Stomach (tissue), 8 donors: ENCODE measurements at regions not wholly inside any gene's neighbourhood (a gene's known extent, or its start where the extent isn't known, plus 50 kb on each side); places are given as distances from the start of the nearest gene placed in this dataset.

ENCODE experiments used
- DNase-seq, 2 donors: peaks; one replicate each; pipeline versions ENCODE4 v3.0.0 to v3.0.0-alpha.2; 2013 to 2019
- H3K27ac ChIP-seq, 5 donors: fragments of 200-600 bp in 4 of 5; sonication (generic) in 4 of 5; one replicate each; pipeline ENCODE4 v1.5.1; 2013 to 2019; ENCODE audit warnings: mild to moderate bottlenecking in 1 of 5, moderate library complexity in 1 of 5
- H3K27me3 ChIP-seq, 3 donors: fragments of 200-600 bp; sonication (generic); one replicate each; pipeline ENCODE4 v1.5.1; 2017 to 2019; ENCODE audit warnings: mixed run types in 1 of 3
- H3K36me3 ChIP-seq, 4 donors: fragments of 200-600 bp; sonication (generic); 1 replicate in 3 of 4; 2 replicates in 1 of 4; pipeline ENCODE4 v1.5.1; 2016 to 2019
- H3K4me1 ChIP-seq, 4 donors: fragments of 200-600 bp; sonication (generic); one replicate each; pipeline ENCODE4 v1.5.1; 2016 to 2019
- H3K4me3 ChIP-seq, 4 donors: fragments of 200-600 bp; sonication (generic) in 3 of 4; one replicate each; pipeline ENCODE4 v1.5.1; 2016 to 2019; ENCODE audit warnings: mild to moderate bottlenecking in 1 of 4
- H3K9me3 ChIP-seq, 4 donors: fragments of 200-600 bp; sonication (generic); one replicate each; pipeline ENCODE4 v1.5.1; 2016 to 2019
- CTCF ChIP-seq, 7 experiments: fragments of 450-650 bp in 4 of 7; fragments of 200-600 bp in 3 of 7; sonication (generic) in 3 of 7; IDR thresholded peaks; one replicate each; pipeline ENCODE4 v1.5.1; 2016 to 2019; ENCODE audit warnings: antibody characterized with exemption in 7 of 7, control low read depth in 2 of 7, mild to moderate bottlenecking in 1 of 7
- EP300 ChIP-seq: sonication (generic); formaldehyde crosslinking; IDR thresholded peaks from one replicate; pipeline ENCODE4 v1.6.1; 2017; ENCODE audit warnings: antibody characterized with exemption
- POLR2A ChIP-seq, 4 donors: fragments of 450-650 bp; IDR thresholded peaks; one replicate each; pipeline ENCODE4 v1.6.1; 2016; ENCODE audit warnings: antibody characterized with exemption in 4 of 4, control low read depth in 2 of 4, mild to moderate bottlenecking in 1 of 4, moderate library complexity in 1 of 4
- POLR2AphosphoS5 ChIP-seq, 3 donors: sonication (generic); formaldehyde crosslinking; IDR thresholded peaks; one replicate each; pipeline ENCODE4 v1.6.1; 2016; ENCODE audit warnings: antibody characterized with exemption in 3 of 3
- WGBS, 5 donors: extraction: QIAGEN DNeasy Blood & Tissue Kit in 3 of 5; methylation state at CpG; one replicate each; pipeline versions ENCODE4 v1.1.5 to v1.1.7; 2013 to 2018; 5-methylcytosine and 5-hydroxymethylcytosine counted together
- intact Hi-C: fragments of 100-400 bp; cut with DNase I; formaldehyde crosslinking; loops from one replicate; pipeline ENCODE4 v1.15.1; 2023; ENCODE audit warnings: low total_unique reads
- donor health status: healthy with polysubstance abuse.
- donor health status: Bipolar disorder and iron deficiency.
- donor health status: healthy.

DNA sequence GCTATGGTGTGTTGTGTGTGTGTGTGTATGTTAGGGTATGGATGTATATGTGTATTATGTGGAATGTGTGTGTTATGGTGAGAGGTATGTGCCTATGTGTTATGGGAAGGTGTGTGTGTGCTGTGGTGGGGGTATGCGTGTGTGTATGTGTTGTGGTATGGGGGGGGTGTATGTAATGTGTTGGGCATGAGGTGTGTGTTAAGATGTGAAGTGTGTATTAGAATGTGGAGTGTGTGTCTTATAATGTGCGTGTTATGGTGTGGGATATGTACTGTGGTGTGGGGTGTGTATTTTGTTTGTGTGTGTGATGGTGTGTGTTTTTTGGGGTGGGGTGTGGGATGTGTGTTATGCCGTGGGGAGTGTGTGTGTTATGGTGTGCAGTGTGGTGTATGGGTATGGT is 242.5 kb downstream of the RHOU start:
- no peaks in the 10 kb centered on the region for H3K9me3 ChIP-seq
- 88 to 96% (median 94%) methylated on average over 3 of the region's 3 CpGs for WGBS, 5 donors
- H3K27ac ChIP-seq = peak overlapping the region in 1 of 5 donors; percentile 78
- intact Hi-C loops = no loop called here
- H3K4me3 ChIP-seq = no peak overlapping the region
- H3K36me3 ChIP-seq = no peaks in the 10 kb centered on the region
- H3K27me3 ChIP-seq = no peaks in the 10 kb centered on the region
- H3K4me1 ChIP-seq = peaks cover 9 to 19% (median 13%) of the 10 kb centered on the region in 4 donors
- TF ChIP-seq CTCF (IDR thresholded peaks at IDR 0.05) (no peak), EP300 (no peak)
- no peak for DNase-seq

DNA sequence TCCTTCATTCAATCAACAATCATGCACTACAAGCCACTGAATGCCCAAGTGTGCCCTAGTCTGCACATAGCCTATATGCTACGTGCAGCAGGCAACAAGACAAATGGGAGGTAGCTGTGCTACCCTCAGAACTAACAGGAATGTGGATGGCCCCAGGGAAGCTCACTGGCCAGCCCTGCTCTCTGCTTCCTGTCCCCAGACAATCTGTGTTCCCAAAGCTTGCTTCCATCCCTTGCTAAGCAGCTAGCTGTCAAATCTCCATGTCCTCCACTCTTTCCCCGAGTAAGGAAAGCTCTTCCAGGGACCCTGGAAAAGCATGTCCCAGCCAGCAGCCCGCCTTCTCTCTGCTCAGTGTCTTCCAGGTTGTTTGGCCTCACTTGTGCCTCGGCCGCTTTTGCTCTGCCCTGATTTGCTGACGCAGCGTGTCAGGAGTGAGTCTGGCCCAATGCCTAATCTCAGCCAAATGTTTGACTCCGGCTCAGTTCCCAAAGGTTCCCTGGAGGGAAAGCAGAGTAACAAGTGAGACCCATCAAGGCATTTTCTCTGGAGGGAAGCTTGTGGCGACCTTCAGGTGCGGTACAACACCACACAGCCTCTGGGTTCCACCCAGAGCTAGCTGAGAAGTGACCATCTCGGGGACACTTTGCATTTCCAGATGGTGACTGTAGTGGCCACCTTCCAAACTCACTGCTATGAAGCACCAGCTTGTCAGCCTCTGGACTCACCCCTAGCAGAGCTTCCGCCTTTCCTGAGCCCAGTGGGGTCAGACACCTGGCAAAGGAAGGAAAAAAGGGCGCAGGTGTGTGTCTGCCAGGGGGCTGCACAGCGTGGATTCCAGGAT is 243.4 kb downstream of the RHOU start:
- Histone ChIP-seq H3K4me1 (peaks cover 9 to 19% (median 13%) of the 10 kb centered on the region in 4 donors), H3K9me3 (no peaks in the 10 kb centered on the region), H3K4me3 (no peak overlapping the region), H3K36me3 (no peaks in the 10 kb centered on the region), H3K27ac (peak overlapping the region in 3 of 5 donors; percentile 20 to 78 (median 21)), H3K27me3 (no peaks in the 10 kb centered on the region)
- intact Hi-C loops = no loop called here
- peak; percentile 63 to 72 for DNase-seq
- WGBS, 5 donors = 32 to 56% (median 41%) methylated on average over 8 to 14 of the region's 14 CpGs
- TF ChIP-seq POLR2A (IDR thresholded peaks at IDR 0.05) (no peak), CTCF (IDR thresholded peaks at IDR 0.05) (no peak), POLR2AphosphoS5 (IDR thresholded peaks at IDR 0.05) (peak in 1 of 3 donors; percentile 65), EP300 (no peak)

DNA sequence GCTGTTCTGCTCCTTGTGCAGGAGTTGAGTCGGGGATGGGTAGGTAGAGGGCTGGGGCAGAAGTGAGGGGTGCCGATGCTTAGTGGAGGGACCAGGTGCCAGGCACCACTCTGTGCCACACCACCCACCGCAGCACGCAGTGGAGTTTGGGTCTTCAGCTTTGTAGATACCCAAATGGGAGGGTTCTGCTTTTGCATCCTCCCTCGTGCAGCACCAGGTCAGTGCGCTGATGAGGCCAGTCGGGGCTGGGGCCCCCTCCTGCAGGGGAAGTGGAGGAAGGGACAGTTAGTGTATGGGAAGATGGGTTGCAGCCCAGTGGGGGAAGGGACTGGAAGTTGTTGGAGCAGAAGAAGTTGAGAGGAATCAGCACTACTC is 244.0 kb downstream of the RHOU start:
- no peak for DNase-seq
- no peaks in the 10 kb centered on the region for H3K36me3 ChIP-seq
- 85 to 94% (median 87%) methylated on average over 7 of the region's 7 CpGs for WGBS, 5 donors
- TF ChIP-seq EP300 = no peak
- TF ChIP-seq POLR2AphosphoS5 (IDR thresholded peaks at IDR 0.05) = no peak
- no peak for TF ChIP-seq CTCF (IDR thresholded peaks at IDR 0.05)
- TF ChIP-seq POLR2A (IDR thresholded peaks at IDR 0.05) = no peak
- H3K9me3 ChIP-seq = no peaks in the 10 kb centered on the region
- peak overlapping the region in 2 of 5 donors; percentile 20 to 78 for H3K27ac ChIP-seq
- peaks cover 9 to 19% (median 13%) of the 10 kb centered on the region in 4 donors for H3K4me1 ChIP-seq
- H3K27me3 ChIP-seq = no peaks in the 10 kb centered on the region
- intact Hi-C loops = no loop called here
- H3K4me3 ChIP-seq = no peak overlapping the region

DNA sequence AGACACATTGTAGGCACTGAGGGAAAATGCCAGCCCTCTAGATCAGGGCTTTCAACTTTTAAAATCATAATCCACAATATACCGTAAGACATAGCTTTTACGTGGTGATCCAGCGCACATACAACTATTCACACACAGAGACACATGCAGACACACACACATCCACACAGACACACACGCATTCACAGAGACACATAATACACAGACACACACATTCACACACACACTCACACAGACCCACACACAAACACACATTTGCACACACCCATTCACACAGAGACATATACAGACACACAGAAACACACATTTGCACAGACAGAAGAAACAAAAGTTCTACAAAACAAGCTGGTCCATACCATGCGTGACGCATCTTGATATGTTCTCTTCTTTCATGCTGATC is 244.5 kb downstream of the RHOU start:
- Histone ChIP-seq H3K4me1 (peaks cover 9 to 19% (median 13%) of the 10 kb centered on the region in 4 donors), H3K36me3 (no peaks in the 10 kb centered on the region), H3K27me3 (no peaks in the 10 kb centered on the region), H3K27ac (peak overlapping the region in 1 of 5 donors; percentile 78), H3K4me3 (no peak overlapping the region), H3K9me3 (no peaks in the 10 kb centered on the region)
- intact Hi-C loops = no loop called here
- TF ChIP-seq EP300 (no peak), CTCF (IDR thresholded peaks at IDR 0.05) (no peak), POLR2AphosphoS5 (IDR thresholded peaks at IDR 0.05) (no peak), POLR2A (IDR thresholded peaks at IDR 0.05) (no peak)
- 84 to 99% (median 98%) methylated on average over 6 of the region's 6 CpGs for WGBS, 5 donors
- DNase-seq = no peak
